NCI-H1930 (cell line): ENCODE measurements at regions not wholly inside any gene's neighbourhood (a gene's known extent, or its start where the extent isn't known, plus 50 kb on each side); places are given as distances from the start of the nearest gene placed in this dataset.

Experiments used
- DNase-seq, 2 experiments: peaks; one replicate each; lab custom pipeline; 2025; lab: John Stamatoyannopoulos, UW

GRCh38 chr19:30783212-30783611 is 411.0 kb downstream of the ZNF536 start:
- DNase-seq = no peak

DNA sequence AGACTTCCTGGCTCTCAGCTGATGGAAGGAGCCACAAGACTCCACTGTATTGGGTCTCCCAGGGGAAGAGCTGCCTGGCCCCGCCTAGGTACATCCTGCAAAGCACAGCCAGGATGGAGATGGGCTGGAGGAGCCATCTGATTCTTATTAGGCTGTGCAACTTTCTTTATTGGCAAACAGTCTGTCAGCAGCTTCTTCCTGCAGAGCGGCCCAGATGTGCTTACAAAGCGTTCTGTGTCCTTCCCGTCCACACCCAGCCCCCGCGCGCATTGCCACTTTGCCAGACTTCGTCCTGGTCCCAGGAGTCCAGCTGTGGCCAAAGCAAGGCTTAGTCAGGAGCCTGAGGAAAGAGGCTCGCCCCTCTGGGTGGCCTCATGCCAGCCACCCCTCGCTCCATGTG is 409.3 kb downstream of the ZNF536 start:
- no peak for DNase-seq

- DNase-seq = no peak
Observed at GRCh38 chr19:30781047-30781446, 408.9 kb downstream of the ZNF536 start.

- no peak for DNase-seq
Observed at GRCh38 chr19:30780456-30780855, 408.3 kb downstream of the ZNF536 start.

- no peak for DNase-seq
Observed at GRCh38 chr19:30780032-30780431, 407.8 kb downstream of the ZNF536 start.

GRCh38 chr19:30778961-30779715 is 407.0 kb downstream of the ZNF536 start:
- DNase-seq = no peak

DNA sequence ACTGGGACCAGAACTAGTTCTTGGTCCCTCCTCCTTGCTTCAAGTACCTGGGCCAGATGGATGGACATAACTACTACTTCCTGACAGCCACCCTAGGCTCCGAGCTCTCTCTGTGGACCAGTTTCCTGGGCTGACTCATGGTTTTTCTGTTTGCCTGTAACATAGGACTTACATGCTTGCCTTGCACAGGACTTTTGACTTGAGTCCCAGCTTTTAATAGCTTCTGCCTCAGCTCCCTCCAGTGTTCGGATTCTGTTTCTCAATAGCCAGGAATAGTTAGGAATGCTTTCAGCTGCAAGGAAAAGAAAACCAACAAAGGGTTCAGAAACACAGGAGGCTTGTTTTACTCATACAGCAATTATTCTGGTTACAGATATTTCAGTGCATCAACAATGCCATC is 405.9 kb downstream of the ZNF536 start:
- no peak for DNase-seq

DNA sequence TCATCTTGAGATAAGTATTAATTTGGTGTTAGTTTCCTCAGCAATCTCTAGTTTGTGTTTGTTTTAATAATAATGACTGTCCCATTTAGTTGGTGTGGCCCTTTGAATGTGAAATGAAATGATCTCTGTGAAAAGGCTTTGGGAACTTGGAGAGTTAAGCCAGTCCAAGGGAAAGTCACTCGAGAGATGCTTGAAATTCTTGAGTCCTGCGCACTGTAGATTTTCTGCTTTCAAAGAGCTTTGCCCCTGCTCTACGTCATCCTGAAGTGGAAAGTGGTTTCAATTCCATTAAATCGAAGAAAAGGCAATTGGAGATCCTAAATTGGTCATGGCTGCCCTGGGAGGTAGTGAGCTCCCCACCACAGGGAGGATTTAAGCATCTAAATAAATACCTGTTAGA is 403.8 kb downstream of the ZNF536 start:
- no peak for DNase-seq

DNA sequence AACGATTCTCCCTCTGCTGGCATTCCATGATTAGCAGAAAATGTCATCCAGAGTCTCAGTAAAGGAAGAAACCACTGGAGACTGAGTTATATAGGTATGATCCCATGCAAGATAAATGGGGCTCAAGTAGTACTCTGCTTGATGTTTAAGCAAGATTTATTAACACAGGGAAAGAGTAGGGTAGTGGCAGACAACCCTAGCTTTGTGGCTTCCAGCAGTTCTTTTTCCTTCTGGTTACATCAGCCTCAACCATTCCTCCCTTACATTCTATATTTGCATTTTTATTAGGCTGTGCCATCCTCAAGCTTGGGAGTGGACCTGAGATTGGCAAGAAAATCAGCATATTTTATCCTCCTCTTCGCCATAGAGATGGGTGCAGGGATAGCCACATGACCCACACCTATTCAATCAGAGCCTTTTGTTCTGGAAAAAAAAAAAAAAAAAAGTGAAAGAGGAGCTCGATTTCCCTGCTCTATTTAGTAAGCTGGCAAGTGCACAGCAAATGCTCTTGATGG is 402.1 kb downstream of the ZNF536 start:
- DNase-seq = no peak

DNA sequence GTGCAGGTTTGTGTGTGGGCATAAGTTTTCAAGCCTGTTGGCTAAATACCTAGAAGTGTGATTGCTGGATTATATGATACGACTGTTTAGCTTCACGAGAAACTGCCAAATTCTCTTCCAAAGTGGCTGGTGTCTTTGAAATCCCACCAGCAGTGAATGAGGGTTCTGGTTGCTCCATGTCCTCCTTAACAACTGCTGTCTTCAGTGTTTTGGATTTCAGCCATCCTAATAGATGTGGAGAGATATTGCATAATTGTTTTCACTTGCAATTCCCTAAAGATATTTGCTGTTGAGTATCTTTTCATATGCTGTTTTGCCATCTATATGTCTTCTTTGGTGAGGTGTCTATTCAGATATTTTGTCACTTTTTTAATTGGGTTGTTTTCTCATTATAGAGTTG is 390.5 kb downstream of the ZNF536 start:
- DNase-seq = no peak

DNA sequence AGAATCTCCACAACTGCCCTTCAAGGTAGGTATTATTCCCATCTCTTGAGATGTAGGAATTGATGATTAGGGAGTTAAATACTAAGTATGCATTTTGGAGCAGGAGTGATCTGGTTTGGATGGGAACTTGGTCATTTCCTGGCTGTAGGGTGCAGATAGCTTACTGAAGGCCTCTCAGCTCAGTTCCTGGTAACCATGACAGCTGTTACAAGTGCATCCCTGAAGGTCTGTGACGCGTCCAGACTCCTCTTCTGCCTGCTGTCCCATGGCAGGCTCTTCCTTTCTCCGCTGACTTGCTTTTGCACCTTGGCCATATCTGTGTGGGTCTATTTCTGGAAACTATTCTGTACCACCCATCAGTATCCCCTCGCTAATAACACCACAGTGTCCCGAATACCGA is 387.8 kb downstream of the ZNF536 start:
- DNase-seq = no peak

DNA sequence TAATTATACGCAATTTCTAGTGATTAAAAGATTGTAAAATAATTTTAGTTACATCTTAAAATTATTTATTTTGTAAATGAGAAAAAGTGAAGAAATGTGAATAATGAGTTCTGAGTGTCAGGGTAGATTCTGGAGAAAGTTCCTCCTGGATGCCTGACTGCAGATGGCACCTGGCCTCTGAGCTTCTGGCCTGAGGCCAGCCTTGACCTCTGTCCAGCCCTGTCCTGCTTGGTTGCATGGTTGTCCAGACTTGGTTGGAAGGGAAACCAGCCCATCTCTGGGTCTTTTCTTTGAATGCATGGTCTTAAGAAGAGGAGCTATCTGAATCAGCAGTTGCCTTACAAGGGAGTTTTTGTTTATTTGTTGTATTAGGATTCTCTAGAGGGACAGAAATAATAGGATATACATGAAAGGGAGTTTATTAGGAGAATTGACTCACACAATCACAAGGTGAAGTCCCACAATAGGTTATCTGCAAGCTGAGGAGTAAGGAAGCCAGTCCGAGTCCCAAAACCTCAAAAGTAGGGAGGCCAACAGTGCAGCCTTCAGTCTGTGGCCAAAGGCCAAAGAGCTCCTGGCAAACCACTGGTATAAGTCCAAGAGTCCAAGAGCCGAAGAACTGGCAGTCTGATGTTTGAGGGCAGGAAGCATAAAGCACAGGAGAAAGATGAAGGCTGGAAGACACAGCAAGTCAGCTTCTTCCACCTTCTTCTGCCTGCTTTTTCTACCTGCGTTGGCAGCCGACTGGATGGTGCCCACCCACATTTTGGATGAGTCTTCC is 385.8 kb downstream of the ZNF536 start:
- DNase-seq = no peak

- no peak for DNase-seq
Observed at GRCh38 chr19:30757104-30757836, 385.1 kb downstream of the ZNF536 start.

GRCh38 chr19:30755581-30755980 is 383.4 kb downstream of the ZNF536 start:
- no peak for DNase-seq

GRCh38 chr19:30754162-30754561 is 382.0 kb downstream of the ZNF536 start:
- no peak for DNase-seq

DNA sequence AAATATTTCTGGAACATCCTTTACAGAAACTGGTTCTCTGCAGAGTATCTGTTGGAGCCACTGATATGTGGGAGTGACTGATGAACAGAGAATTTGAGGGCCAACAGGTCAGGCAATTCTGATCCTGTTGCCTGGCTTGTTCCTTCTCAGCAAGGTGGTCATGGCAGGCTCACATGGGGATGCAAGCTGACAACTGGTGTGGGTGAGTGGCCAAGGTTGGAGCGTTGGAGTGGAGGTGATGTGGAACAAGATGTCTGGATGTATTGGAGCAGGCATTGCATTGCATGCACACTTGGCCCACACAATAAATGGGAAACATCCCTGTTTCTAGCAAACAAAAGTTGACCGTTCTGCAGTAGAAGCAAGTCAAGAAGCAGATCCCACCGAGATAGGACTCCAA is 380.7 kb downstream of the ZNF536 start:
- no peak for DNase-seq

DNA sequence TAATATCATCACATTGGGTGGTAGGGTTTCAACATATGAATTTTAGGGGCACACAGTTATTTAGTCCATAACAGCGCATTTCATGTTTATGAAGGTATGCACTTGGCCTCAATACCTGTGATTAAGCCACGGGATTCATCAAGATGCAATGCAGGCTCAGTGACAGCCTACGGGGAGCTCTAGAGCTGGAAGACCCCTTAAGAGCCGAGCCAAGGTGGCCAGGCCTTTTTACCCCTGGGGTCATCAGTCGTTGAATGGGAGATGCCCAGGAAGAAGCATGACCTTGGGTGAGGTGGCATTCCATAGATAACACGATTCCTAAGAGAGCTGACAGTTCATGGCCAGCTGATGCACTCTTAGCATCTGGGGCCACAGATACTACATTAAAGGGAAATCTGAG is 380.0 kb downstream of the ZNF536 start:
- DNase-seq = no peak

GRCh38 chr19:30745476-30745985 is 373.3 kb downstream of the ZNF536 start:
- DNase-seq = no peak

GRCh38 chr19:30744741-30745475 is 372.7 kb downstream of the ZNF536 start:
- DNase-seq = no peak

- no peak for DNase-seq
Observed at GRCh38 chr19:30743702-30744101, 371.5 kb downstream of the ZNF536 start.

GRCh38 chr19:30743011-30743410 is 370.8 kb downstream of the ZNF536 start:
- no peak for DNase-seq
